Fibroblast of skin of left biceps (primary cell): ENCODE measurements at regions not wholly inside any gene's neighbourhood (a gene's known extent, or its start where the extent isn't known, plus 50 kb on each side); places are given as distances from the start of the nearest gene placed in this dataset.

Source experiments
- DNase-seq, 2 experiments: peaks; one replicate each; pipeline ENCODE4 v3.0.0-alpha.2; 2013; ENCODE audit warnings: low read depth in 2 of 2

GRCh38 chr1:13968361-13968760, 268.4 kb downstream of the PRDM2 start:
- no peak for DNase-seq

DNA sequence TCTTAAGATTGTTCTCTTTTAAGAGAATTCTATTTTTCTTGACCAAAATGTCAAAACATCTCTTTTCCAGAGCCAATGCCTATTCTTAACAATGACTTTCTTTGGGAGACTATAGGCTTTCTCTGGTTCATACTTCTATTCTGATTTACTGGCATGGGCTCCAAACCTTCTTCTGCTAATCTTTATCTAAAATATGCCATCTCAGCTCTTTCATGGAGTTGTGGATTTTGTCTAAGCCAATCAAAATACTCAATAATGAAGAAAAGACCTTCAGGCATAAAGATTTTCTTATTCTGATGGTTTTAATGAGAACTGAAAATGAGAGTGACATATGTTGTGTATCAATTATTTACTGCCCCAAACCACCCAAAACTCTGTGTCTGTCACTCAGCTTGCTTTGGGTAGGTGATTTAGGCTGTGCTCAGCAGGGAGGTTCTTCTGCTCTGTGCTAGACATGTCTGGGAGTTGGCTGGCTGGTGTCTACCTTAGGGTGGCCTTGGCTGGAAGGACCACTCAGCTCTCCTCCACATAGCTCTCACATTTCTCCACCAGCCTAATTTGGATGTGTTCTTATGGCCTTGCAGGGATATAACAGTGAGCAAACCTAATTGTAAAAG, 270.8 kb downstream of the PRDM2 start:
- DNase-seq: no peak

- DNase-seq: no peak
Measured at GRCh38 chr1:13976485-13976884, 276.5 kb downstream of the PRDM2 start.

GRCh38 chr1:13981142-13981541, 281.2 kb downstream of the PRDM2 start:
- no peak for DNase-seq

GRCh38 chr1:13983393-13983792, 283.4 kb downstream of the PRDM2 start:
- DNase-seq: no peak

- DNase-seq: no peak
Measured at GRCh38 chr1:13990939-13991338, 291.0 kb downstream of the PRDM2 start.

DNA sequence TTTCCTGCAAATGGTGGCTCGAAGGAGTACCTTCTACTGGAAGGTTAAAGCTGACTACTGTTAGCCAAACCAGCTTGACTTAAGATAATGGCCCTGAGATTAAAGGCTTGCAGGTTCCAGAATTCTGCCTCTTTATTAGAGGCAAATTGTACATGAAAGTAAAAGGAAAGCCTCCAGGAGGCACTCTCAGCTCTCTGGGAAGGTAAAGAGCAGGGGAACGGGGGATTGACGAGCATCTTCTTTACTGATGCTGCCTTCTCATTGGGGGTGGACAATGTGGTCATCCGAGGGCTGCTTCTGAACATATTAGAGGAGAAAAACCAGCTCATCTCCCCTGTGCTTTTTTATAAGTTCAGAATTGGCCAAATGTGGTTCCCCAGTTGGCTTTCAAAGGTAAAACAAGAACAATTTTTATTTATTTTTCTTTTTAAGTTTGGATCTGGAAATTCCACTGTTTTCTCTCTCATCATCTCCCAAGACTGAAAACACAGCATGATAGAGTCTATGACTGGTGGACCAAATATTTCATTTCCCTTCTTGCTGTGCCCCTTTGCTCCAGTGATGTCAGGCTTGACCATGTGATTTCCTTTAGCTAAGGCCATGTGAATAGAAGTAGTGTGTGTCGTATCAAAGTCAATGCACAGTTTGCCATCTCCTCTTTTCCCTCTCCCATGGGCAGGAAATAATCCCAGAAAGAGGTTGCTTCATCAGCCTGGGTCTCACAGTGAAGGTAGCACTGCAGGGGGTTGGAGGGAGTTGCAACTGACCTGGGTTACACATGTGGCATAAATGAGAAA, 292.7 kb downstream of the PRDM2 start:
- DNase-seq: no peak

GRCh38 chr1:13994386-13994785, 294.4 kb downstream of the PRDM2 start:
- no peak for DNase-seq

DNA sequence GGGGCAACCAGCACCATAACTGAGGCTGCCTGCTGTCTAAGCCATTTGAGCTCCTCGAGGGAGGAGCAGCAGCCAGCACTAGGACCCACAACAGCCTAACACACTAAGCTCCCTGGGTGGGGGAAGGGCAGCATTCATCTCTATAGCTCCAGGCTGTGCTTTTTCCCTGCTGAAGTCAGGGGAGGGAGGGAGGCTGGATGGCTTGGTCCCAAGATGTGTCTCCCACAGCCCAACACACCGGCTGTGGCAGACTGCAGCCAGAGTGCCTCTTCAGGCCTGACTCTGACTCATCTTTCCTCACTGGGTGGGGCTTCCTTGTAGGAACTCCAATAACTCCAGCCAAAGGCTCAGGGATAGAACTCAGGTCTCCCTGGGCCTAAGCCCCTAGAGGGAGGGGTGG, 296.3 kb downstream of the PRDM2 start:
- DNase-seq: no peak

DNA sequence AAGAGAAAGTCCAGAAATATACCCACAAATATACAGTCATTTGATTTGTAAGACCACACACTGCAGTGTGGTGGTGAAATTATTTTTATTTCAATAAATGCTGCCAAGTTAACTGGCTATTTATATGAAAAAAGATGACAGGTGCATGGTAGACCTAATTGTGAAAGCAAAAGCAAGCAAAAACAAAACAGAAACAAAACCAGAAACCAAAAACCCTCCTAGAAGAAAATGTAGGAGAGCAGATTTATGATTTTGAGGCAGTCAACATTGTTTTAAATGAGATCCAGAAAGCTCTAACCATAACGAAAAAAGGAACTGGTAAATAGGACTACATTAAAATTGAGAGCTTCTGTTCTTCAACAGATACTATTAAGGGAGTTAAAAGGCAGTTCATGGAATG, 303.6 kb downstream of the PRDM2 start:
- DNase-seq: no peak

DNA sequence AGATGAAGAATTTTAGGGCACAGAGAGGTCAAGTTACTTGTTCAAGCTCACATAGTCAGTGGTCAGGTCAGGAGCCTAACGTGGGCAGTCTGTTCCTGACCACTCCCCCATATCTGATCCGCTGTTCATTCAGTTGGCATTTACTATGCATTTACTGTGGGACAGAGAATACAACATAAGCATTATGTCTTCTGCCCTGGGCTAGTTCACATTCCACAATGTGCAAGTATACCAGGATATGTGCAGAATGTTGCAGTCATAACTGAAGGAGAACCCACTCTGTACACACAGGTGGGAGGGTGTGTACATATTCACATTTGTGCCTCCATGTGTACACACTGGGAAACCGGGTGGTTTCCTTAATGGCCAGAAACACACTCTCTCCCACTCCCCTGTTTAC, 309.6 kb downstream of the PRDM2 start:
- DNase-seq: no peak

DNA sequence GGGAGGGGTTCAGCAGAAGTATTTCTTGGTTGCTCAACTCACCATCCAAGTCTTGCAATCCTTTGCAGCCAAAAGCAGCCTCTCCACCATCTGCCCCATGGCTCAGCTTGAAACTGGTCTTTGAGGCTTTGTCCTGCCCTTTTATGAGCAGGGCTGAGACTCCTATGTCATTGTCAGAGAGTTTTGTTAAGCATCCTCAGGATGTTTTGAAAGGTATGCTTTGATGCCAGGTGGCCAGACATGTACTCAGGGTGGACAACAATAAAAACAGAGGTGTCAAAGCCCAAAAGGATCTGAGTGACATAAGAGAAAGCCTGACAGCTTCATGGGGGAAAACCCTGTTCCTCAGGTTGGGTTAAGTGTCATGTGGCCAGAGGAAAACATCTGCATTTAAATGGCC, 310.5 kb downstream of the PRDM2 start:
- DNase-seq: no peak

GRCh38 chr1:14011132-14011531, 311.1 kb downstream of the PRDM2 start:
- DNase-seq: no peak

- DNase-seq: no peak
Measured at GRCh38 chr1:14011888-14012287, 311.9 kb downstream of the PRDM2 start.

GRCh38 chr1:14014929-14015328, 314.9 kb downstream of the PRDM2 start:
- DNase-seq: no peak

GRCh38 chr1:14015917-14016316, 315.9 kb downstream of the PRDM2 start:
- no peak for DNase-seq

- no peak for DNase-seq
Measured at GRCh38 chr1:14017531-14017961, 317.6 kb downstream of the PRDM2 start.

- no peak for DNase-seq
Measured at GRCh38 chr1:14019461-14019860, 319.5 kb downstream of the PRDM2 start.

DNA sequence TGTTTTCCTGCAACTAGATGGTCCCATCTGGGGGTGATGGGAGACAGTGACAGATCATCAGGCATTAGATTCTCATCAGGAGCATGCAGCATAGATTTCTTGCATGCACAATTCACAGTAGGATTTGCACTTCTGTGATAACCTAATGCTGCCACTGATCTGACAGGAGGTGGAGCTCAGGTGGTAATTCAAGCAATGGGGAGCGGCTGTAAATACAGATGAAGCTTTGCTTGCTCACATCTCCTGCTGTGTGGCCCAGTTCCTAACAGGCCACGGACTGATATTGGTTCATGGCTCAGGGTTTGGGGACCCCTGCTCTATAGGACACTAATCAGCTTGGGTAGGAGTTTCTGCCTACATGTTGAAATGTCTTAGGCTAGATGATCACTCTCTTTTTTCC, 320.0 kb downstream of the PRDM2 start:
- no peak for DNase-seq

DNA sequence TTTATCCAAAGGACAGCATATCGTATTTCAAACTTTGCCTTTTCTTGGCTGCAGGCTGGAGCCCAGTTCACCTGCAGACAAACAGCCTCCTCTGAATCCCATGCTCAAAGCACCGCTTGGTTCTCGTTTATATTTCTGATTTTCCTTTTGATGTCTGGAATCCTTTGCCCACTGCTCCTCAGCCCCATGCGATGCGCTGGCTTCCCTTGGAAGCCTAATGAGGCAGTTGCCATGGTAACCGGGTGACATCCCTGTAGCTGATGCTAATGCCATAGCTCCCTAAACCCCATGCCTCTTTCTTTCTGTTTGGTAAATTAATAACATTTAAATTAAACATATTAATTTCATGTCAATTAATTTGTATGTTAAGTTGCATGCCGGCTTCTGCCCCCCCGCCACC, 327.1 kb downstream of the PRDM2 start:
- no peak for DNase-seq

GRCh38 chr1:14031461-14031860, 331.5 kb downstream of the PRDM2 start:
- DNase-seq: no peak

GRCh38 chr1:14034506-14034905, 334.5 kb downstream of the PRDM2 start:
- DNase-seq: no peak

- no peak for DNase-seq
Measured at GRCh38 chr1:14037101-14037847, 337.3 kb downstream of the PRDM2 start.
